ENCODE measurements at regions not wholly inside any gene's neighbourhood (a gene's known extent, or its start where the extent isn't known, plus 50 kb on each side); places are given as distances from the start of the nearest gene placed in this dataset.

DNA sequence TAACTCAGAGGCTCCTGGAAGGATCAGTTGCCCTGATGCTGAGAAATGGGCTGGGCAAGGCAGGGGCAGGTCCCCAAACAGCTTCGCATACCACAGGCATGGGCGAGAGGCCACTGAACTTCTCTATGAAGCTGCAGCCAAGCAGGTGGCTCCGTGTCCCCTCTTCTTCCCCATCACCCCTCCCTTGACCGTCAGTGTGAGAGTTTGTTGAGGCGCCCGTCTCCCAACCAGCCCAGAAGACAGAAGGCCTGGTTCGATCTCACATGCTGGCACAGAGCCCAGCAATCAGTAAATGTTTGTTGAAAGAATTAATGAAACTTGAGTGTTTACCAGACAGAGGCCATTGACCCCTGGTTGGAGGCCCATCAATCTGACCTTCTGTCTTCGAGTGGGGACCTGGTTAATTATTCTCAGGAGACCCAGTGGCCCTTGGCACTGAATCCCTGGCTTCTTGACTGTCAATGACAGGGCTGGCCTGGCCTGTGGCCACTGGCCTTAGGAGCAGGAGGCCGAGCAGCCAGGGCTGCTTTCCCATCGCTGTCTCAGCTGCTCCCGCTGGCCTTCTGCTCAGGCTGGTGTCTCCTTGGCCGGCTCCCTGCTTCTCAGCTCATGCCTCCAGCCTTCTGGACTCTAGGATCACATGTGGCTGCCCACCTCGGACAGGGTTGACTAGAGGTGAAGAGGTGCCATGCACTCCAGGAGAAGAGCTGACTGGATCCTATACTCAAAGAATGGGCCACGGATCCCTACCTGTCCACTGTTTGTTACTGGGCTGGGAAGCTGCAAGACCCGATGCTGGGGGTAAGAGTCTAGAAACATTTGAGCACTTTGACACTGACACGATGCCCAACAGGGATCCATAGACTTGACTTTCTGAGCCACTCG, 113.4 kb downstream of the ASB7 start:
- TF ChIP-seq, protein P1, sequence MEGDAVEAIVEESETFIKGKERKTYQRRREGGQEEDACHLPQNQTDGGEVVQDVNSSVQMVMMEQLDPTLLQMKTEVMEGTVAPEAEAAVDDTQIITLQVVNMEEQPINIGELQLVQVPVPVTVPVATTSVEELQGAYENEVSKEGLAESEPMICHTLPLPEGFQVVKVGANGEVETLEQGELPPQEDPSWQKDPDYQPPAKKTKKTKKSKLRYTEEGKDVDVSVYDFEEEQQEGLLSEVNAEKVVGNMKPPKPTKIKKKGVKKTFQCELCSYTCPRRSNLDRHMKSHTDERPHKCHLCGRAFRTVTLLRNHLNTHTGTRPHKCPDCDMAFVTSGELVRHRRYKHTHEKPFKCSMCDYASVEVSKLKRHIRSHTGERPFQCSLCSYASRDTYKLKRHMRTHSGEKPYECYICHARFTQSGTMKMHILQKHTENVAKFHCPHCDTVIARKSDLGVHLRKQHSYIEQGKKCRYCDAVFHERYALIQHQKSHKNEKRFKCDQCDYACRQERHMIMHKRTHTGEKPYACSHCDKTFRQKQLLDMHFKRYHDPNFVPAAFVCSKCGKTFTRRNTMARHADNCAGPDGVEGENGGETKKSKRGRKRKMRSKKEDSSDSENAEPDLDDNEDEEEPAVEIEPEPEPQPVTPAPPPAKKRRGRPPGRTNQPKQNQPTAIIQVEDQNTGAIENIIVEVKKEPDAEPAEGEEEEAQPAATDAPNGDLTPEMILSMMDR (IDR thresholded peaks at IDR 0.05; ENCODE audit: borderline replicate concordance, extremely low read depth, low read length, poor library complexity, severe bottlenecking), result no peak
- no peak for TF ChIP-seq EZH2 (IDR thresholded peaks at IDR 0.05; ENCODE audit: borderline replicate concordance, low read depth, low read length, severe bottlenecking)
